H1 (cell line): ENCODE measurements at regions not wholly inside any gene's neighbourhood (a gene's known extent, or its start where the extent isn't known, plus 50 kb on each side); places are given as distances from the start of the nearest gene placed in this dataset.

Experiments used
- CTCF ChIA-PET: fragments of 300-600 bp; sonication (Branson Sonifier 250); formaldehyde crosslinking; loops from one replicate; lab custom pipeline; 2021; ENCODE audit not compliant: partially characterized antibody; lab: Charles Lee
- POLR2A ChIA-PET: fragments of 300-600 bp; sonication (Branson Sonifier 250); formaldehyde crosslinking; loops from one replicate; lab custom pipeline; 2021; ENCODE audit warnings: inconsistent platforms; ENCODE audit not compliant: partially characterized antibody; lab: Charles Lee
- DNase-seq, 2 experiments: peaks; one replicate each; pipeline versions ENCODE4 v3.0.0 to v3.0.0-alpha.2; 2010 to 2022; ENCODE audit warnings: low spot score in 2 of 2, low read depth in 1 of 2, mixed read lengths in 1 of 2
- FAIRE-seq: peaks from 2 replicates; lab custom pipeline; 2011; peaks lifted over from hg19 to GRCh38; lab: Jason Lieb, UNC
- H2AFZ ChIP-seq: 2 replicates; pipeline ENCODE4 v1.8.1; 2012; ENCODE audit warnings: low read length, inconsistent platforms
- H2AK5ac ChIP-seq: 2 replicates; pipeline ENCODE4 v1.6.1; 2013; ENCODE audit warnings: low read depth, low read length
- H2BK120ac ChIP-seq: replicated peaks from 2 replicates; pipeline ENCODE3; 2013; ENCODE audit warnings: low read depth, low read length, inconsistent platforms
- H2BK12ac ChIP-seq: 2 replicates; pipeline ENCODE4 v1.6.1; 2013; ENCODE audit warnings: low read depth, low read length
- H2BK15ac ChIP-seq: 2 replicates; pipeline ENCODE4 v1.6.1; 2013; ENCODE audit warnings: low read length
- H2BK20ac ChIP-seq: 2 replicates; pipeline ENCODE4 v1.6.1; 2013; ENCODE audit warnings: low read length
- H2BK5ac ChIP-seq: 2 replicates; pipeline ENCODE4 v1.6.1; 2013; ENCODE audit warnings: low read depth, low read length
- H3K14ac ChIP-seq: 2 replicates; pipeline ENCODE4 v1.6.1; 2013; ENCODE audit warnings: inconsistent platforms; ENCODE audit not compliant: insufficient read length
- H3K18ac ChIP-seq: 2 replicates; pipeline ENCODE4 v1.6.1; 2013; ENCODE audit warnings: low read length; ENCODE audit errors: extremely low read depth
- H3K23ac ChIP-seq: 2 replicates; pipeline ENCODE4 v1.6.1; 2013; ENCODE audit warnings: inconsistent platforms; ENCODE audit not compliant: insufficient read length
- H3K23me2 ChIP-seq: 2 replicates; pipeline ENCODE4 v1.6.1; 2013; ENCODE audit warnings: low read depth, low read length
- H3K27ac ChIP-seq: 2 replicates; pipeline ENCODE4 v1.6.1; 2011; ENCODE audit warnings: low read depth, low read length, inconsistent platforms
- H3K27me3 ChIP-seq, 4 experiments: replicated peaks in 1 of 4; 1 replicate in 1 of 4; 2 replicates in 3 of 4; pipeline versions ENCODE4 v1.6.1 to v1.8.1; 2011 to 2013; ENCODE audit warnings: low read length in 3 of 4, mild to moderate bottlenecking in 3 of 4, inconsistent platforms in 2 of 4, mixed read lengths in 2 of 4, moderate library complexity in 1 of 4; ENCODE audit not compliant: control insufficient read depth in 3 of 4, insufficient read depth in 3 of 4; ENCODE audit errors: extremely low read depth in 1 of 4
- H3K36me3 ChIP-seq, 4 experiments: 2 replicates each; pipeline versions ENCODE4 v1.6.1 to v1.8.1; 2011 to 2013; ENCODE audit warnings: mild to moderate bottlenecking in 4 of 4, low read length in 3 of 4, moderate library complexity in 2 of 4, control low read depth in 1 of 4, inconsistent platforms in 1 of 4; ENCODE audit not compliant: insufficient read depth in 4 of 4, control insufficient read depth in 2 of 4
- H3K4ac ChIP-seq: replicated peaks from 2 replicates; pipeline ENCODE3; 2013; ENCODE audit warnings: low read length, low read depth, mixed read lengths, inconsistent platforms; ENCODE audit not compliant: insufficient read length
- H3K4me1 ChIP-seq, 4 experiments: replicated peaks in 1 of 4; 1 replicate in 1 of 4; 2 replicates in 3 of 4; pipeline versions ENCODE4 v1.6.1 to v1.8.1; 2011 to 2013; ENCODE audit warnings: low read length in 3 of 4, inconsistent platforms in 2 of 4, mixed read lengths in 1 of 4; ENCODE audit not compliant: insufficient read depth in 4 of 4, control insufficient read depth in 3 of 4
- H3K4me2 ChIP-seq, 2 experiments: 2 replicates each; pipeline versions ENCODE4 v1.6.1 to v1.8.1; 2011 to 2013; ENCODE audit warnings: low read depth in 2 of 2, low read length in 2 of 2, control low read depth in 1 of 2, inconsistent platforms in 1 of 2, mild to moderate bottlenecking in 1 of 2; ENCODE audit not compliant: insufficient read depth in 1 of 2
- H3K4me3 ChIP-seq, 4 experiments: fragments of 200-600, 300-600 bp in 1 of 4; sonication (generic), shearing (Covaris generic), sonication (Bioruptor Twin) in 1 of 4; 2 replicates each; pipeline versions ENCODE4 v1.5.1 to v1.8.1; 2011 to 2016; ENCODE audit warnings: low read length in 4 of 4, low read depth in 3 of 4, control low read depth in 2 of 4, inconsistent platforms in 2 of 4, mild to moderate bottlenecking in 2 of 4, mixed read lengths in 1 of 4, moderate library complexity in 1 of 4; ENCODE audit not compliant: insufficient read depth in 2 of 4; ENCODE audit errors: extremely low read depth in 1 of 4
- H3K56ac ChIP-seq: replicated peaks from 2 replicates; pipeline ENCODE3; 2013; ENCODE audit warnings: low read depth, mild to moderate bottlenecking, mixed read lengths, low read length, inconsistent platforms; ENCODE audit not compliant: insufficient read length
- H3K79me1 ChIP-seq: 2 replicates; pipeline ENCODE4 v1.6.1; 2013; ENCODE audit warnings: low read depth, low read length, control low read depth
- H3K79me2 ChIP-seq, 2 experiments: 2 replicates each; pipeline versions ENCODE4 v1.6.1 to v1.8.1; 2012 to 2013; ENCODE audit warnings: low read length in 2 of 2, mild to moderate bottlenecking in 2 of 2, inconsistent platforms in 1 of 2; ENCODE audit not compliant: insufficient read depth in 2 of 2, control insufficient read depth in 1 of 2
- H3K9ac ChIP-seq, 4 experiments: replicated peaks in 1 of 4; 1 replicate in 1 of 4; 2 replicates in 3 of 4; pipeline versions ENCODE4 v1.6.1 to v1.8.1; 2011 to 2013; ENCODE audit warnings: low read depth in 3 of 4, low read length in 3 of 4, control low read depth in 2 of 4, mild to moderate bottlenecking in 2 of 4, moderate library complexity in 2 of 4, inconsistent platforms in 1 of 4; ENCODE audit errors: extremely low read depth in 1 of 4
- H3K9me3 ChIP-seq, 2 experiments: 2 replicates each; pipeline versions ENCODE4 v1.6.1 to v1.8.1; 2012 to 2013; ENCODE audit warnings: mild to moderate bottlenecking in 2 of 2, moderate library complexity in 2 of 2, control low read depth in 1 of 2, inconsistent platforms in 1 of 2, low read depth in 1 of 2, low read length in 1 of 2, mixed read lengths in 1 of 2; ENCODE audit not compliant: insufficient read depth in 2 of 2
- H4K20me1 ChIP-seq, 2 experiments: replicated peaks in 1 of 2; 2 replicates each; pipeline versions ENCODE3 to v1.8.1; 2011 to 2013; ENCODE audit warnings: inconsistent platforms in 2 of 2, low read length in 2 of 2, mild to moderate bottlenecking in 1 of 2; ENCODE audit not compliant: insufficient read depth in 2 of 2, control insufficient read depth in 1 of 2
- H4K5ac ChIP-seq: 2 replicates; pipeline ENCODE4 v1.6.1; 2013; ENCODE audit warnings: low read length, low read depth, mixed read lengths, inconsistent platforms; ENCODE audit not compliant: insufficient read length
- H4K8ac ChIP-seq: 2 replicates; pipeline ENCODE4 v1.8.0; 2013; ENCODE audit warnings: mild to moderate bottlenecking, moderate library complexity, low read length, inconsistent platforms; ENCODE audit not compliant: insufficient read depth; ENCODE audit errors: extremely low read depth
- H4K91ac ChIP-seq: replicated peaks from 2 replicates; pipeline ENCODE3; 2013; ENCODE audit warnings: low read length, mixed read lengths, inconsistent platforms; ENCODE audit not compliant: insufficient read length
- BCL11A ChIP-seq, 2 experiments: IDR thresholded peaks; one replicate each; pipeline ENCODE4 v1.6.1; 2011; ENCODE audit warnings: low read depth in 2 of 2, low read length in 2 of 2, mild to moderate bottlenecking in 2 of 2
- RAD21 ChIP-seq, 2 experiments: IDR thresholded peaks in 1 of 2; conservative IDR thresholded peaks in 1 of 2; 2 replicates each; pipeline ENCODE4 v1.6.1; 2011; ENCODE audit warnings: low read depth in 2 of 2, low read length in 2 of 2, improper control_type of control experiment in 1 of 2, inconsistent platforms in 1 of 2, mild to moderate bottlenecking in 1 of 2, moderate library complexity in 1 of 2
- TAF1 ChIP-seq: IDR thresholded peaks from 2 replicates; pipeline ENCODE4 v1.6.1; 2011; ENCODE audit warnings: mild to moderate bottlenecking, low read depth, low read length
- WGBS, 2 experiments: shearing (Covaris generic) in 1 of 2; methylation state at CpG; one replicate each; pipeline versions ENCODE4 v1.1.6 to v1.1.7; 2013 to 2015; ENCODE audit warnings: low lambda C conversion rate in 2 of 2, mixed read lengths in 2 of 2, inconsistent platforms in 1 of 2, low coverage in 1 of 2, missing lambda C conversion rate in 1 of 2; ENCODE audit not compliant: insufficient replicate concordance in 2 of 2, insufficient coverage in 1 of 2, insufficient read length in 1 of 2; ENCODE audit errors: extremely low coverage in 1 of 2, missing lambda C conversion rate in 1 of 2; 5-methylcytosine and 5-hydroxymethylcytosine counted together
- TF ChIP-seq, protein P1 (sequence below), 3 experiments: IDR thresholded peaks; 1 replicate in 2 of 3; 2 replicates in 1 of 3; pipeline versions ENCODE4 v1.5.1 to v1.6.1; 2011; ENCODE audit warnings: low read length in 3 of 3, mild to moderate bottlenecking in 3 of 3, inconsistent platforms in 2 of 3, low read depth in 1 of 3, moderate library complexity in 1 of 3; ENCODE audit not compliant: insufficient read depth in 1 of 3; ENCODE audit errors: control extremely low read depth in 1 of 3

DNA sequence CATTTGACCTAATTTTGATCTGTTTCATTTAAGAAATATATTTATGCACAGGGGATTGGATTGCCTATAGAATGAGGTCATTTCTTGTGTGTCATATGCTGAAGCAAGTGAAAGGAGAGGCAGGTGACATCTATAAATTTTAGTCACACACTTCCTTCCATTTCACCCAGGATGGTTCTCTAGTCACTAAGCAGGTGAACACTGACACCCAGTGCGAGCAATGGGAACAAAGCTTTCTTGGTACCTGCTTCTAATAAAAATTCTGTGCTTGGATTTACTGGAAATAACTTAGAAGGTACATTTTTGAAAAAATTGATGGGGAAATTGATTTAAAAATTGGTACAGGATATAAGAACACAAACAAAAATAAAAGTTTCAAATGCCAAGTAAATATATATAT is 66.9 kb upstream of the MC3R start:
- H3K27me3 ChIP-seq: no peaks in the 10 kb centered on the region
- 75% methylated on average over 1 of the region's 1 CpG; no CpG with 5 or more reads in 1 of the 2 experiments for WGBS, 2 experiments
- ChIA-PET POLR2A (no interaction called here), CTCF (no interaction called here)
- no peak overlapping the region for H2BK15ac ChIP-seq
- no peak overlapping the region for H2AFZ ChIP-seq
- peaks cover 45 to 75% of the 10 kb centered on the region in 2 experiments; a peak in 3 of 4 replicates for H3K9me3 ChIP-seq
- no peaks in the 10 kb centered on the region for H3K79me1 ChIP-seq
- FAIRE-seq (no peak), DNase-seq (no peak)
- H3K23ac ChIP-seq: no peak overlapping the region
- no peaks in the 10 kb centered on the region for H3K79me2 ChIP-seq
- no peak overlapping the region for H4K91ac ChIP-seq
- H3K56ac ChIP-seq: no peak overlapping the region
- no peak overlapping the region for H2BK120ac ChIP-seq
- no peaks in the 10 kb centered on the region for H4K20me1 ChIP-seq
- no peaks in the 10 kb centered on the region for H3K4me1 ChIP-seq
- TF ChIP-seq TAF1 (no peak), BCL11A (IDR thresholded peaks at IDR 0.05; ENCODE audit: low read depth in 2 of 2, low read length in 2 of 2) (no peak), RAD21 (IDR thresholded peaks at IDR 0.05 in 1 of 2, conservative IDR thresholded peaks at IDR 0.05 in 1 of 2; ENCODE audit: low read depth in 2 of 2, low read length in 2 of 2) (peak; percentile 40 to 58)
- TF ChIP-seq, protein P1, sequence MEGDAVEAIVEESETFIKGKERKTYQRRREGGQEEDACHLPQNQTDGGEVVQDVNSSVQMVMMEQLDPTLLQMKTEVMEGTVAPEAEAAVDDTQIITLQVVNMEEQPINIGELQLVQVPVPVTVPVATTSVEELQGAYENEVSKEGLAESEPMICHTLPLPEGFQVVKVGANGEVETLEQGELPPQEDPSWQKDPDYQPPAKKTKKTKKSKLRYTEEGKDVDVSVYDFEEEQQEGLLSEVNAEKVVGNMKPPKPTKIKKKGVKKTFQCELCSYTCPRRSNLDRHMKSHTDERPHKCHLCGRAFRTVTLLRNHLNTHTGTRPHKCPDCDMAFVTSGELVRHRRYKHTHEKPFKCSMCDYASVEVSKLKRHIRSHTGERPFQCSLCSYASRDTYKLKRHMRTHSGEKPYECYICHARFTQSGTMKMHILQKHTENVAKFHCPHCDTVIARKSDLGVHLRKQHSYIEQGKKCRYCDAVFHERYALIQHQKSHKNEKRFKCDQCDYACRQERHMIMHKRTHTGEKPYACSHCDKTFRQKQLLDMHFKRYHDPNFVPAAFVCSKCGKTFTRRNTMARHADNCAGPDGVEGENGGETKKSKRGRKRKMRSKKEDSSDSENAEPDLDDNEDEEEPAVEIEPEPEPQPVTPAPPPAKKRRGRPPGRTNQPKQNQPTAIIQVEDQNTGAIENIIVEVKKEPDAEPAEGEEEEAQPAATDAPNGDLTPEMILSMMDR (IDR thresholded peaks at IDR 0.05; ENCODE audit: control extremely low read depth in 1 of 3, insufficient read depth in 1 of 3, low read depth in 1 of 3, low read length in 3 of 3): peak in 2 of 3 experiments; percentile 14 to 16; a peak in 2 of 4 replicates
- no peaks in the 10 kb centered on the region for H3K36me3 ChIP-seq
- H3K18ac ChIP-seq: no peak overlapping the region
- H3K27ac ChIP-seq: no peak overlapping the region
- no peak overlapping the region for H2BK20ac ChIP-seq
- H3K4me2 ChIP-seq: no peak overlapping the region
- no peak overlapping the region for H4K5ac ChIP-seq
- H3K4me3 ChIP-seq: no peak overlapping the region
- no peak overlapping the region for H4K8ac ChIP-seq
- no peaks in the 10 kb centered on the region for H3K23me2 ChIP-seq
- H3K14ac ChIP-seq: no peak overlapping the region
- H2BK12ac ChIP-seq: no peak overlapping the region
- H2BK5ac ChIP-seq: no peak overlapping the region
- no peak overlapping the region for H3K4ac ChIP-seq
- H2AK5ac ChIP-seq: no peak overlapping the region
- no peak overlapping the region for H3K9ac ChIP-seq
